ENCODE measurements at regions not wholly inside any gene's neighbourhood (a gene's known extent, or its start where the extent isn't known, plus 50 kb on each side); places are given as distances from the start of the nearest gene placed in this dataset.

- TF ChIP-seq ZNF235 (CRISPR knock-in tag; IDR thresholded peaks at IDR 0.05; ENCODE audit: borderline replicate concordance) = no peak
Measured at GRCh38 chr15:95494971-95495541, 835.4 kb upstream of the NR2F2 start (continued).

DNA sequence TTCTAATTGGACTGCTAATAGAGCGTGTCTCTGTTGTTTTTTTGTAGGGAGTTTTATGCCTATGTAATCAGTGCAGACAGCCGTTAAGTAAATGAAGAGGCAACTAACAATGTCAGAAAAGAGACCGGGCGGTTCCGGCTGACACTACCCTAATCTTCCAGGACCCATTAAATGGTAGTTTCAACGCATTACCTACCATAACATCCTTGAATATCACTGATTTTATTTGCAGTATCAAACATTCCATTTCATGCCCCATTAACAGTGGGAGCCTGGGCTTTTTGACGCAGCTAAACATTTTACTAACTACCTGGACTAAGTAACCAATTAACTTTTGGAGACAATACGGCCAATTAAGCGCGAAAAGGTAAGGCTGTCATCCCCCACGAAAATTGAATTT, 832.9 kb upstream of the NR2F2 start:
- no peaks in the 10 kb centered on the region for H4K20me1 ChIP-seq (ENCODE audit: insufficient read depth, low read length)
- H3K27ac ChIP-seq (ENCODE audit: extremely low read length, insufficient read depth, low read length) = no peak overlapping the region
- intact Hi-C loops (cut with micrococcal nuclease; ENCODE audit: unreplicated experiment) = no loop called here
- no peak overlapping the region for H3K4me3 ChIP-seq (replicated peaks in 1 of 3; ENCODE audit: insufficient read depth in 1 of 3, low read depth in 2 of 3, low read length in 3 of 3)
- no peaks in the 10 kb centered on the region for H3K4me1 ChIP-seq (ENCODE audit: insufficient read depth, low read length)
- in situ Hi-C loops (cut with HindIII; ENCODE audit: extremely low pct_ligation_motif_present, low pct_unique_long_range_greater_than_20kb) = no loop called here
- H2AFZ ChIP-seq (ENCODE audit: low read length) = no peak overlapping the region
- 44% methylated on average over 11 of the region's 11 CpGs for WGBS (ENCODE audit: low lambda C conversion rate)
- FAIRE-seq (no peak), DNase-seq (ENCODE audit: low spot score) (no peak), ATAC-seq (no peak)
- H3K9me3 ChIP-seq (ENCODE audit: low read length) = peaks cover 84% of the 10 kb centered on the region
- H3K4me2 ChIP-seq (ENCODE audit: low read depth, low read length) = no peak overlapping the region
- no peak overlapping the region for H3K9ac ChIP-seq (ENCODE audit: insufficient read depth, low read depth, low read length)
- H3K27me3 ChIP-seq (ENCODE audit: control insufficient read depth in 1 of 2, insufficient read depth in 2 of 2, low read length in 2 of 2) = no peaks in the 10 kb centered on the region
- H3K79me2 ChIP-seq (ENCODE audit: insufficient read depth, low read length) = no peaks in the 10 kb centered on the region
- no TSS peak for BruUV-seq (replicated peaks)
- POLR2A ChIA-PET = no interaction called here
- CTCF ChIA-PET (ENCODE audit: low intra/inter-chr PET ratio, low total read pairs) = no interaction called here
- H3K36me3 ChIP-seq (replicated peaks in 1 of 2; ENCODE audit: control insufficient read depth in 1 of 2, insufficient read depth in 2 of 2, low read length in 2 of 2) = no peaks in the 10 kb centered on the region
- TF ChIP-seq, protein P1, sequence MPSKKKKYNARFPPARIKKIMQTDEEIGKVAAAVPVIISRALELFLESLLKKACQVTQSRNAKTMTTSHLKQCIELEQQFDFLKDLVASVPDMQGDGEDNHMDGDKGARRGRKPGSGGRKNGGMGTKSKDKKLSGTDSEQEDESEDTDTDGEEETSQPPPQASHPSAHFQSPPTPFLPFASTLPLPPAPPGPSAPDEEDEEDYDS (CRISPR knock-in tag; IDR thresholded peaks at IDR 0.05) = no peak
- no peak for TF ChIP-seq NCOA5 (CRISPR knock-in tag; IDR thresholded peaks at IDR 0.05)
- no peak for TF ChIP-seq SRSF9 (IDR thresholded peaks at IDR 0.05; ENCODE audit: borderline replicate concordance, insufficient read depth, low read depth, low read length, poor library complexity, severe bottlenecking)
- no peak for TF ChIP-seq ETV5 (CRISPR knock-in tag; IDR thresholded peaks at IDR 0.05; ENCODE audit: borderline replicate concordance)
- no peak for TF ChIP-seq SMYD3 (CRISPR knock-in tag; IDR thresholded peaks at IDR 0.05)
- TF ChIP-seq ZBTB39 (CRISPR knock-in tag; IDR thresholded peaks at IDR 0.05) = no peak
- no peak for TF ChIP-seq RBFOX2 (IDR thresholded peaks at IDR 0.05; ENCODE audit: low read depth, low read length)
- TF ChIP-seq CEBPZ (IDR thresholded peaks at IDR 0.05; ENCODE audit: low read length) = no peak
- TF ChIP-seq ATF2 (CRISPR knock-in tag; IDR thresholded peaks at IDR 0.05) = no peak
- TF ChIP-seq BORCS8-MEF2B (CRISPR knock-in tag; IDR thresholded peaks at IDR 0.05) = no peak
- no peak for TF ChIP-seq HIVEP1 (CRISPR knock-in tag; IDR thresholded peaks at IDR 0.05)
- TF ChIP-seq, protein P2, sequence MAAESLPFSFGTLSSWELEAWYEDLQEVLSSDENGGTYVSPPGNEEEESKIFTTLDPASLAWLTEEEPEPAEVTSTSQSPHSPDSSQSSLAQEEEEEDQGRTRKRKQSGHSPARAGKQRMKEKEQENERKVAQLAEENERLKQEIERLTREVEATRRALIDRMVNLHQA (CRISPR knock-in tag; IDR thresholded peaks at IDR 0.05) = no peak
